ENCODE measurements at regions not wholly inside any gene's neighbourhood (a gene's known extent, or its start where the extent isn't known, plus 50 kb on each side); places are given as distances from the start of the nearest gene placed in this dataset.

DNA sequence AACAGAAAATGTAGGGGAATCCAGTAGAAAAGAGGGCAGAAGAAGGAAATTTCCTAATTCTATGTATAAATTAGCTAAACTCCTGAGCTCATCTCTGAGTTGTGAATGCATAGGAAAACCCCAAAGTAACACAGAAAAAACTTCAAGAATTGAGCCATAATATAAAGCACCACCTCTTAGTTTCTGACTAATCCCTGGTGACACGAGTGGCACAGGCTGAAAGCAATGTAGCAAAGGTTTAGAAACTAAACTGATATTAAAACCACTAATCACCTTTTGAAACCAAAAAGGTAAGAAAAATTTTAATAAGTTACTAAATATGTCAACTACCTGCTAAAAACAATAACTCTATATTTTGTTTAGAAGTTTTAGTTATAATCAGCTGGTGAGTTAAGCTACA, 255.6 kb upstream of the NECTIN3 start:
- H3K9me3 ChIP-seq = no peaks in the 10 kb centered on the region
- no peak overlapping the region for H3K27ac ChIP-seq
- intact Hi-C loops (cut with DNase I) = no loop called here
- DNase-seq (no peak), ATAC-seq (no peak)
- H3K36me3 ChIP-seq = no peaks in the 10 kb centered on the region
- H3K4me1 ChIP-seq = no peaks in the 10 kb centered on the region
- H3K4me3 ChIP-seq = no peak overlapping the region
- TF ChIP-seq, protein P1, sequence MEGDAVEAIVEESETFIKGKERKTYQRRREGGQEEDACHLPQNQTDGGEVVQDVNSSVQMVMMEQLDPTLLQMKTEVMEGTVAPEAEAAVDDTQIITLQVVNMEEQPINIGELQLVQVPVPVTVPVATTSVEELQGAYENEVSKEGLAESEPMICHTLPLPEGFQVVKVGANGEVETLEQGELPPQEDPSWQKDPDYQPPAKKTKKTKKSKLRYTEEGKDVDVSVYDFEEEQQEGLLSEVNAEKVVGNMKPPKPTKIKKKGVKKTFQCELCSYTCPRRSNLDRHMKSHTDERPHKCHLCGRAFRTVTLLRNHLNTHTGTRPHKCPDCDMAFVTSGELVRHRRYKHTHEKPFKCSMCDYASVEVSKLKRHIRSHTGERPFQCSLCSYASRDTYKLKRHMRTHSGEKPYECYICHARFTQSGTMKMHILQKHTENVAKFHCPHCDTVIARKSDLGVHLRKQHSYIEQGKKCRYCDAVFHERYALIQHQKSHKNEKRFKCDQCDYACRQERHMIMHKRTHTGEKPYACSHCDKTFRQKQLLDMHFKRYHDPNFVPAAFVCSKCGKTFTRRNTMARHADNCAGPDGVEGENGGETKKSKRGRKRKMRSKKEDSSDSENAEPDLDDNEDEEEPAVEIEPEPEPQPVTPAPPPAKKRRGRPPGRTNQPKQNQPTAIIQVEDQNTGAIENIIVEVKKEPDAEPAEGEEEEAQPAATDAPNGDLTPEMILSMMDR (IDR thresholded peaks at IDR 0.05) = no peak
- no peaks in the 10 kb centered on the region for H3K27me3 ChIP-seq

DNA sequence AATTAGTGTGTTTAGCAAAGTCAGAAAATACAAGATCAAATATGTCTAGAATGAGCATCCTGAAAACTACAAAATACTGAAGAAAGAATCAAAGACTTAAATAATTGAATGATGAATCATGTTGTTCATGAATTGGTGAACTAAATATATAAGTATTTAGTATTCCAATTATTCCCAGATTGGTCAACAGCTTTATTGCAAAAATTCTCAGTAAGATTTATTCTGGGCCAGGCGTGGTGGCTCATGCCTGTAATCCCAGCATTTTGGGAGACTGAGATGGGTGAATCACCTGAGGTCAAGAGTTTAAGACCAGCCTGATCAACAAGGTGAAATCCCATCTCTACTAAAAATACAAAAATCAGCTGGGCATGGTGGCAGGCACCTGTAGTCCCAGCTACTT, 250.0 kb upstream of the NECTIN3 start:
- Histone ChIP-seq H3K27me3 (no peaks in the 10 kb centered on the region), H3K9me3 (no peaks in the 10 kb centered on the region), H3K4me1 (no peaks in the 10 kb centered on the region), H3K36me3 (no peaks in the 10 kb centered on the region), H3K4me3 (no peak overlapping the region), H3K27ac (no peak overlapping the region)
- intact Hi-C loops (cut with DNase I) = no loop called here
- ATAC-seq (no peak), DNase-seq (no peak)
- TF ChIP-seq, protein P1 (IDR thresholded peaks at IDR 0.05) = no peak

DNA sequence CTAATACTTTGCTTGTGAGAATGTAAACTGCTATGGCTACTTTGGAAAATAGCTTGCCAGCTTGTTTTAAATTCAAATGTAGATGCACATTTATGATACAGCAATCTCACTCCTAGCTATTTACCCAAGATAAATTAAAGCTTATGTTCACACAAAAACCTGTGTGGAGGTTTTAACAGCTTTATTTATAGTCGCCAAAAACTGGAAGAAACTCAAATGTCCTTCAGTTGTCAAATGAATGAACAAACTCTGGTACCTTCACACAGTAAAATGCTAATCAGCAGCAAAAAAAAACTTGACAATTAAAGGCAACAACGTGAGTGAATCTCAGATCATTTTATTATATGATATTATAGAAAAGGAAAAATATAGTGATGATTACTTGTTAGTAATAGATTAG, 248.6 kb upstream of the NECTIN3 start:
- ATAC-seq (no peak), DNase-seq (no peak)
- Histone ChIP-seq H3K4me1 (no peaks in the 10 kb centered on the region), H3K27me3 (no peaks in the 10 kb centered on the region), H3K9me3 (no peaks in the 10 kb centered on the region), H3K36me3 (no peaks in the 10 kb centered on the region), H3K27ac (no peak overlapping the region), H3K4me3 (no peak overlapping the region)
- intact Hi-C loops (cut with DNase I) = no loop called here
- TF ChIP-seq, protein P1 (IDR thresholded peaks at IDR 0.05) = no peak

DNA sequence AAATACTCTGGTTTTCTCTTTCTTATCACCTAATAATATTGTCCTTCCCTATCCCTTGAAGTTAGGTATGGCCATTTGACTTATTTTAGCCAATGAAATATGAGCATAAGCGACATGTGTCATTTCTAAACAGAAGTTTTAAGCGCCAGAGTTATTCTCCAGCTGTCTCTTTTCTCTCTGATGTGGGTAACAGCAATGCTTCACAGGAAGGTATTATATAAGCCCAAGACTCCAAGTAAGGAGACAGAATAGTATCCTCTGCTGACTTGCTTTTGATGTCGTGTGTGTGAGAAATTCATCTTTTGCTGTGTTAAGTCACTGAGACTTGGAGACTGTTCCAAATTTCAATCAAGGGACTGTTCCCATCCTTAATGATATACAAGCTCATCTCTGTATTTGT, 224.6 kb upstream of the NECTIN3 start:
- ATAC-seq (no peak), DNase-seq (no peak)
- intact Hi-C loops (cut with DNase I) = no loop called here
- Histone ChIP-seq H3K27me3 (no peaks in the 10 kb centered on the region), H3K4me1 (no peaks in the 10 kb centered on the region), H3K27ac (no peak overlapping the region), H3K4me3 (no peak overlapping the region), H3K9me3 (no peaks in the 10 kb centered on the region), H3K36me3 (no peaks in the 10 kb centered on the region)
- TF ChIP-seq, protein P1 (IDR thresholded peaks at IDR 0.05) = no peak

DNA sequence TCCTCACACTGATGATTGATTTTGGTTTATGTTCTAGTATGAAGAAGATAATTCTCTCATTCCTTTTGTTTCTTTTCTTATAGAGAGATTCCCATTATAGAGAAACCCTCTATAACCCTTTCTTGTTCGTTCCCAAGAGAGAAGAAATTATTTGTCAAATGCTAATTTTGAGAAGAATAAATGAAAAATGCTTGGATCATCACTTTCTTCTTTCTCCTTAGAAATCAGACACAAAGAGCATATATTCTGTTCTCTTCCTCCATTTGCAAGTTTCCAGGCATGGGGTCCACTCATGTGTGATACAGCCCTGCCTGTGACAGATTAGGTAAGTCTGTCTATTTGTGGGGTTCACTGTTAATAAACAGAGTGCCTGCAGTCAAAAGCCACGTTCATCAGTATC, 222.6 kb upstream of the NECTIN3 start:
- H3K27ac ChIP-seq = no peak overlapping the region
- no peaks in the 10 kb centered on the region for H3K4me1 ChIP-seq
- intact Hi-C loops (cut with DNase I) = no loop called here
- no peaks in the 10 kb centered on the region for H3K9me3 ChIP-seq
- no peaks in the 10 kb centered on the region for H3K27me3 ChIP-seq
- no peak overlapping the region for H3K4me3 ChIP-seq
- no peak for ATAC-seq
- TF ChIP-seq, protein P1 (IDR thresholded peaks at IDR 0.05) = no peak
- no peak for DNase-seq
- no peaks in the 10 kb centered on the region for H3K36me3 ChIP-seq

DNA sequence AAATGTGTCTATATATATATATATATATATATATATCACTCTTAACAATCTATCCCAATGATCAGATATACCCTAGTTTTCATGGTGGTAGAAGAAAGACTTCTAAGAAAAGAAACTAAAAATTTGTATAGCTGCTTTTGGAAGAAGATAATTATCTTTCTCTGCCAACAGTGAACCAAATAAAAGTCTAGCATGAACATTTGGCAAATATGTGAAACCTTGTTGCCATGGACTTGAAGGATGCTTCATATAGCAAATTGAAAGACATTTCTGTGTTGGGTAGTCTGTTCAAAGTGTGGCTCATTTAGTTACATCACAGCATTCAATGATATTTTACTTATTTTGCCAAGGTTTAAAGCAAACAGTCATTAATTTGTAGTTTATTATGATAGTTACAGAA, 219.9 kb upstream of the NECTIN3 start:
- Histone ChIP-seq H3K36me3 (no peaks in the 10 kb centered on the region), H3K27ac (no peak overlapping the region), H3K9me3 (no peaks in the 10 kb centered on the region), H3K27me3 (no peaks in the 10 kb centered on the region), H3K4me3 (no peak overlapping the region), H3K4me1 (no peaks in the 10 kb centered on the region)
- ATAC-seq = no peak
- DNase-seq = no peak
- TF ChIP-seq, protein P1 (IDR thresholded peaks at IDR 0.05) = no peak
- intact Hi-C loops (cut with DNase I) = no loop called here

Data from upper lobe of right lung (tissue), 1 donor.